H1 (cell line): ENCODE measurements at regions not wholly inside any gene's neighbourhood (a gene's known extent, or its start where the extent isn't known, plus 50 kb on each side); places are given as distances from the start of the nearest gene placed in this dataset.

Source experiments
- CTCF ChIA-PET: fragments of 300-600 bp; sonication (Branson Sonifier 250); formaldehyde crosslinking; loops from one replicate; lab custom pipeline; 2021; ENCODE audit not compliant: partially characterized antibody; lab: Charles Lee
- POLR2A ChIA-PET: fragments of 300-600 bp; sonication (Branson Sonifier 250); formaldehyde crosslinking; loops from one replicate; lab custom pipeline; 2021; ENCODE audit warnings: inconsistent platforms; ENCODE audit not compliant: partially characterized antibody; lab: Charles Lee
- DNase-seq, 2 experiments: peaks; one replicate each; pipeline versions ENCODE4 v3.0.0 to v3.0.0-alpha.2; 2010 to 2022; ENCODE audit warnings: low spot score in 2 of 2, low read depth in 1 of 2, mixed read lengths in 1 of 2
- FAIRE-seq: peaks from 2 replicates; lab custom pipeline; 2011; peaks lifted over from hg19 to GRCh38; lab: Jason Lieb, UNC
- H2AFZ ChIP-seq: 2 replicates; pipeline ENCODE4 v1.8.1; 2012; ENCODE audit warnings: low read length, inconsistent platforms
- H2AK5ac ChIP-seq: 2 replicates; pipeline ENCODE4 v1.6.1; 2013; ENCODE audit warnings: low read depth, low read length
- H2BK120ac ChIP-seq: replicated peaks from 2 replicates; pipeline ENCODE3; 2013; ENCODE audit warnings: low read depth, low read length, inconsistent platforms
- H2BK12ac ChIP-seq: 2 replicates; pipeline ENCODE4 v1.6.1; 2013; ENCODE audit warnings: low read depth, low read length
- H2BK15ac ChIP-seq: 2 replicates; pipeline ENCODE4 v1.6.1; 2013; ENCODE audit warnings: low read length
- H2BK20ac ChIP-seq: 2 replicates; pipeline ENCODE4 v1.6.1; 2013; ENCODE audit warnings: low read length
- H2BK5ac ChIP-seq: 2 replicates; pipeline ENCODE4 v1.6.1; 2013; ENCODE audit warnings: low read depth, low read length
- H3K14ac ChIP-seq: 2 replicates; pipeline ENCODE4 v1.6.1; 2013; ENCODE audit warnings: inconsistent platforms; ENCODE audit not compliant: insufficient read length
- H3K18ac ChIP-seq: 2 replicates; pipeline ENCODE4 v1.6.1; 2013; ENCODE audit warnings: low read length; ENCODE audit errors: extremely low read depth
- H3K23ac ChIP-seq: 2 replicates; pipeline ENCODE4 v1.6.1; 2013; ENCODE audit warnings: inconsistent platforms; ENCODE audit not compliant: insufficient read length
- H3K23me2 ChIP-seq: 2 replicates; pipeline ENCODE4 v1.6.1; 2013; ENCODE audit warnings: low read depth, low read length
- H3K27ac ChIP-seq: 2 replicates; pipeline ENCODE4 v1.6.1; 2011; ENCODE audit warnings: low read depth, low read length, inconsistent platforms
- H3K27me3 ChIP-seq, 4 experiments: replicated peaks in 1 of 4; 1 replicate in 1 of 4; 2 replicates in 3 of 4; pipeline versions ENCODE4 v1.6.1 to v1.8.1; 2011 to 2013; ENCODE audit warnings: low read length in 3 of 4, mild to moderate bottlenecking in 3 of 4, inconsistent platforms in 2 of 4, mixed read lengths in 2 of 4, moderate library complexity in 1 of 4; ENCODE audit not compliant: control insufficient read depth in 3 of 4, insufficient read depth in 3 of 4; ENCODE audit errors: extremely low read depth in 1 of 4
- H3K36me3 ChIP-seq, 4 experiments: 2 replicates each; pipeline versions ENCODE4 v1.6.1 to v1.8.1; 2011 to 2013; ENCODE audit warnings: mild to moderate bottlenecking in 4 of 4, low read length in 3 of 4, moderate library complexity in 2 of 4, control low read depth in 1 of 4, inconsistent platforms in 1 of 4; ENCODE audit not compliant: insufficient read depth in 4 of 4, control insufficient read depth in 2 of 4
- H3K4ac ChIP-seq: replicated peaks from 2 replicates; pipeline ENCODE3; 2013; ENCODE audit warnings: low read length, low read depth, mixed read lengths, inconsistent platforms; ENCODE audit not compliant: insufficient read length
- H3K4me1 ChIP-seq, 4 experiments: replicated peaks in 1 of 4; 1 replicate in 1 of 4; 2 replicates in 3 of 4; pipeline versions ENCODE4 v1.6.1 to v1.8.1; 2011 to 2013; ENCODE audit warnings: low read length in 3 of 4, inconsistent platforms in 2 of 4, mixed read lengths in 1 of 4; ENCODE audit not compliant: insufficient read depth in 4 of 4, control insufficient read depth in 3 of 4
- H3K4me2 ChIP-seq, 2 experiments: 2 replicates each; pipeline versions ENCODE4 v1.6.1 to v1.8.1; 2011 to 2013; ENCODE audit warnings: low read depth in 2 of 2, low read length in 2 of 2, control low read depth in 1 of 2, inconsistent platforms in 1 of 2, mild to moderate bottlenecking in 1 of 2; ENCODE audit not compliant: insufficient read depth in 1 of 2
- H3K4me3 ChIP-seq, 4 experiments: fragments of 200-600, 300-600 bp in 1 of 4; sonication (generic), shearing (Covaris generic), sonication (Bioruptor Twin) in 1 of 4; 2 replicates each; pipeline versions ENCODE4 v1.5.1 to v1.8.1; 2011 to 2016; ENCODE audit warnings: low read length in 4 of 4, low read depth in 3 of 4, control low read depth in 2 of 4, inconsistent platforms in 2 of 4, mild to moderate bottlenecking in 2 of 4, mixed read lengths in 1 of 4, moderate library complexity in 1 of 4; ENCODE audit not compliant: insufficient read depth in 2 of 4; ENCODE audit errors: extremely low read depth in 1 of 4
- H3K56ac ChIP-seq: replicated peaks from 2 replicates; pipeline ENCODE3; 2013; ENCODE audit warnings: low read depth, mild to moderate bottlenecking, mixed read lengths, low read length, inconsistent platforms; ENCODE audit not compliant: insufficient read length
- H3K79me1 ChIP-seq: 2 replicates; pipeline ENCODE4 v1.6.1; 2013; ENCODE audit warnings: low read depth, low read length, control low read depth
- H3K79me2 ChIP-seq, 2 experiments: 2 replicates each; pipeline versions ENCODE4 v1.6.1 to v1.8.1; 2012 to 2013; ENCODE audit warnings: low read length in 2 of 2, mild to moderate bottlenecking in 2 of 2, inconsistent platforms in 1 of 2; ENCODE audit not compliant: insufficient read depth in 2 of 2, control insufficient read depth in 1 of 2
- H3K9ac ChIP-seq, 4 experiments: replicated peaks in 1 of 4; 1 replicate in 1 of 4; 2 replicates in 3 of 4; pipeline versions ENCODE4 v1.6.1 to v1.8.1; 2011 to 2013; ENCODE audit warnings: low read depth in 3 of 4, low read length in 3 of 4, control low read depth in 2 of 4, mild to moderate bottlenecking in 2 of 4, moderate library complexity in 2 of 4, inconsistent platforms in 1 of 4; ENCODE audit errors: extremely low read depth in 1 of 4
- H3K9me3 ChIP-seq, 2 experiments: 2 replicates each; pipeline versions ENCODE4 v1.6.1 to v1.8.1; 2012 to 2013; ENCODE audit warnings: mild to moderate bottlenecking in 2 of 2, moderate library complexity in 2 of 2, control low read depth in 1 of 2, inconsistent platforms in 1 of 2, low read depth in 1 of 2, low read length in 1 of 2, mixed read lengths in 1 of 2; ENCODE audit not compliant: insufficient read depth in 2 of 2
- H4K20me1 ChIP-seq, 2 experiments: replicated peaks in 1 of 2; 2 replicates each; pipeline versions ENCODE3 to v1.8.1; 2011 to 2013; ENCODE audit warnings: inconsistent platforms in 2 of 2, low read length in 2 of 2, mild to moderate bottlenecking in 1 of 2; ENCODE audit not compliant: insufficient read depth in 2 of 2, control insufficient read depth in 1 of 2
- H4K5ac ChIP-seq: 2 replicates; pipeline ENCODE4 v1.6.1; 2013; ENCODE audit warnings: low read length, low read depth, mixed read lengths, inconsistent platforms; ENCODE audit not compliant: insufficient read length
- H4K8ac ChIP-seq: 2 replicates; pipeline ENCODE4 v1.8.0; 2013; ENCODE audit warnings: mild to moderate bottlenecking, moderate library complexity, low read length, inconsistent platforms; ENCODE audit not compliant: insufficient read depth; ENCODE audit errors: extremely low read depth
- H4K91ac ChIP-seq: replicated peaks from 2 replicates; pipeline ENCODE3; 2013; ENCODE audit warnings: low read length, mixed read lengths, inconsistent platforms; ENCODE audit not compliant: insufficient read length
- CTCF ChIP-seq, 3 experiments: IDR thresholded peaks; 1 replicate in 2 of 3; 2 replicates in 1 of 3; pipeline versions ENCODE4 v1.5.1 to v1.6.1; 2011; ENCODE audit warnings: low read length in 3 of 3, mild to moderate bottlenecking in 3 of 3, inconsistent platforms in 2 of 3, low read depth in 1 of 3, moderate library complexity in 1 of 3; ENCODE audit not compliant: insufficient read depth in 1 of 3; ENCODE audit errors: control extremely low read depth in 1 of 3
- GTF2F1 ChIP-seq: IDR thresholded peaks from 2 replicates; pipeline ENCODE4 v1.6.1; 2012; ENCODE audit warnings: low read depth, low read length, improper control_type of control experiment, borderline replicate concordance
- KDM5A ChIP-seq: fragments of 200-600 bp; IDR thresholded peaks from 2 replicates; pipeline ENCODE4 v1.7.1; 2012; ENCODE audit warnings: mild to moderate bottlenecking, low read length, inconsistent platforms, mixed read lengths
- RBBP5 ChIP-seq: IDR thresholded peaks from 2 replicates; pipeline ENCODE4 v1.7.1; 2012; ENCODE audit warnings: low read depth, mild to moderate bottlenecking, inconsistent platforms, low read length, moderate library complexity, borderline replicate concordance
- RFX5 ChIP-seq: IDR thresholded peaks from 2 replicates; pipeline ENCODE4 v1.6.1; 2011; ENCODE audit warnings: low read depth, low read length, improper control_type of control experiment, borderline replicate concordance
- TCF12 ChIP-seq: IDR thresholded peaks from 2 replicates; pipeline ENCODE4 v1.6.1; 2011; ENCODE audit warnings: low read depth, mild to moderate bottlenecking, low read length
- WGBS, 2 experiments: shearing (Covaris generic) in 1 of 2; methylation state at CpG; one replicate each; pipeline versions ENCODE4 v1.1.6 to v1.1.7; 2013 to 2015; ENCODE audit warnings: low lambda C conversion rate in 2 of 2, mixed read lengths in 2 of 2, inconsistent platforms in 1 of 2, low coverage in 1 of 2, missing lambda C conversion rate in 1 of 2; ENCODE audit not compliant: insufficient replicate concordance in 2 of 2, insufficient coverage in 1 of 2, insufficient read length in 1 of 2; ENCODE audit errors: extremely low coverage in 1 of 2, missing lambda C conversion rate in 1 of 2; 5-methylcytosine and 5-hydroxymethylcytosine counted together

GRCh38 chr16:86442703-86443102 is 67.6 kb upstream of the FOXF1 start:
- Histone ChIP-seq H2AFZ (no peak overlapping the region), H2BK15ac (no peak overlapping the region), H3K27ac (no peak overlapping the region), H3K4me1 (no peaks in the 10 kb centered on the region), H3K23ac (no peak overlapping the region), H3K79me1 (no peaks in the 10 kb centered on the region), H3K56ac (no peak overlapping the region), H3K4me2 (no peak overlapping the region), H3K23me2 (0 out of 2 replicates have a peak, but pooled peaks cover 5% of the 10 kb centered on the region), H2AK5ac (no peak overlapping the region), H3K9ac (no peak overlapping the region), H4K20me1 (peaks cover 0 to 2% of the 10 kb centered on the region in 2 experiments), H3K9me3 (peaks cover 0 to 2% of the 10 kb centered on the region in 2 experiments; a peak in 1 of 4 replicates), H4K91ac (no peak overlapping the region), H3K79me2 (no peaks in the 10 kb centered on the region), H3K4ac (no peak overlapping the region), H3K36me3 (no peaks in the 10 kb centered on the region), H2BK120ac (no peak overlapping the region), H2BK12ac (no peak overlapping the region), H3K27me3 (no peaks in the 10 kb centered on the region), H3K4me3 (no peak overlapping the region), H4K8ac (no peak overlapping the region), H4K5ac (no peak overlapping the region), H2BK20ac (no peak overlapping the region), H3K14ac (no peak overlapping the region), H2BK5ac (no peak overlapping the region), H3K18ac (no peak overlapping the region)
- TF ChIP-seq RBBP5, result no peak
- TF ChIP-seq TCF12, result no peak
- TF ChIP-seq KDM5A, result no peak
- TF ChIP-seq CTCF (IDR thresholded peaks at IDR 0.05; ENCODE audit: control extremely low read depth in 1 of 3, insufficient read depth in 1 of 3, low read depth in 1 of 3, low read length in 3 of 3), result no peak
- no peak for TF ChIP-seq GTF2F1
- TF ChIP-seq RFX5, result no peak
- no peak for FAIRE-seq
- DNase-seq, result no peak
- 82% methylated on average over 9 of the region's 9 CpGs; no CpG with 5 or more reads in 1 of the 2 experiments for WGBS, 2 experiments
- CTCF ChIA-PET, result interaction anchor here (0.5 to 1.0 kb wide), 2 partner anchors 59 to 125 kb away, joined by 3 to 4 read pairs; no protein-coding TSS in a partner anchor
- POLR2A ChIA-PET, result no interaction called here
